ENCODE measurements at regions not wholly inside any gene's neighbourhood (a gene's known extent, or its start where the extent isn't known, plus 50 kb on each side); places are given as distances from the start of the nearest gene placed in this dataset.

DNA sequence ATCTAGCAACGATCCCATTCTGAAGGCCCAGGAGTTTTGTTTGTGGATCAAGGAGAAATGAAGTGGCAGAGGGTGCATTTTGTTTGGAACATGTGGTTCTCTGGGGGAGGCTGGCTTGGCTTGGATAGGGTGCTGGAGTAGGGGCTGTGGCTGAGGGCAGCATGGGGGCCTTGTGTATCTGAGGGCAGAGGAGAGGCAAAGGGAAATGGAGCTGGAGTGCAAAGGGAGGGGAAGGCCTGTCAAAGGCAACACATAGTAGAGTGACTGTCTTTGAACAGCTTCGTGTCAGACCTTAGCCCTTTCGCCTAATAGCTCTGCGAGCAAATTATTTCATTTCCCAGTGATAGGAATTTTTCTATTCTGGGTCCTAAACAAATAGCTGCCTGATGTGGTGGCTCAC lies 187.2 kb downstream of the KCNRG start:
- TF ChIP-seq, protein P1, sequence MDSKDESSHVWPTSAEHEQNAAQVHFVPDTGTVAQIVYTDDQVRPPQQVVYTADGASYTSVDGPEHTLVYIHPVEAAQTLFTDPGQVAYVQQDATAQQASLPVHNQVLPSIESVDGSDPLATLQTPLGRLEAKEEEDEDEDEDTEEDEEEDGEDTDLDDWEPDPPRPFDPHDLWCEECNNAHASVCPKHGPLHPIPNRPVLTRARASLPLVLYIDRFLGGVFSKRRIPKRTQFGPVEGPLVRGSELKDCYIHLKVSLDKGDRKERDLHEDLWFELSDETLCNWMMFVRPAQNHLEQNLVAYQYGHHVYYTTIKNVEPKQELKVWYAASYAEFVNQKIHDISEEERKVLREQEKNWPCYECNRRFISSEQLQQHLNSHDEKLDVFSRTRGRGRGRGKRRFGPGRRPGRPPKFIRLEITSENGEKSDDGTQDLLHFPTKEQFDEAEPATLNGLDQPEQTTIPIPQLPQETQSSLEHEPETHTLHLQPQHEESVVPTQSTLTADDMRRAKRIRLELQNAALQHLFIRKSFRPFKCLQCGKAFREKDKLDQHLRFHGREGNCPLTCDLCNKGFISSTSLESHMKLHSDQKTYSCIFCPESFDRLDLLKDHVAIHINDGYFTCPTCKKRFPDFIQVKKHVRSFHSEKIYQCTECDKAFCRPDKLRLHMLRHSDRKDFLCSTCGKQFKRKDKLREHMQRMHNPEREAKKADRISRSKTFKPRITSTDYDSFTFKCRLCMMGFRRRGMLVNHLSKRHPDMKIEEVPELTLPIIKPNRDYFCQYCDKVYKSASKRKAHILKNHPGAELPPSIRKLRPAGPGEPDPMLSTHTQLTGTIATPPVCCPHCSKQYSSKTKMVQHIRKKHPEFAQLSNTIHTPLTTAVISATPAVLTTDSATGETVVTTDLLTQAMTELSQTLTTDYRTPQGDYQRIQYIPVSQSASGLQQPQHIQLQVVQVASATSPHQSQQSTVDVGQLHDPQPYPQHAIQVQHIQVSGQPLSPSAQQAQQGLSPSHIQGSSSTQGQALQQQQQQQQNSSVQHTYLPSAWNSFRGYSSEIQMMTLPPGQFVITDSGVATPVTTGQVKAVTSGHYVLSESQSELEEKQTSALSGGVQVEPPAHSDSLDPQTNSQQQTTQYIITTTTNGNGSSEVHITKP (tag by site-specific recombination; IDR thresholded peaks at IDR 0.05): no peak
- TF ChIP-seq ZNF121 (tag by site-specific recombination; IDR thresholded peaks at IDR 0.05) (no peak), CTCF (tag by site-specific recombination; IDR thresholded peaks at IDR 0.05) (no peak), ZNF776 (tag by site-specific recombination; IDR thresholded peaks at IDR 0.05; ENCODE audit: borderline replicate concordance) (no peak), ATF2 (tag by site-specific recombination; IDR thresholded peaks at IDR 0.05; ENCODE audit: low read depth) (no peak), ZNF785 (tag by site-specific recombination; IDR thresholded peaks at IDR 0.05) (no peak), ZSCAN4 (tag by site-specific recombination; IDR thresholded peaks at IDR 0.05) (no peak), ZNF777 (tag by site-specific recombination; IDR thresholded peaks at IDR 0.05; ENCODE audit: borderline replicate concordance) (no peak), ZEB2 (tag by site-specific recombination; IDR thresholded peaks at IDR 0.05) (no peak)
- TF ChIP-seq, protein P2, sequence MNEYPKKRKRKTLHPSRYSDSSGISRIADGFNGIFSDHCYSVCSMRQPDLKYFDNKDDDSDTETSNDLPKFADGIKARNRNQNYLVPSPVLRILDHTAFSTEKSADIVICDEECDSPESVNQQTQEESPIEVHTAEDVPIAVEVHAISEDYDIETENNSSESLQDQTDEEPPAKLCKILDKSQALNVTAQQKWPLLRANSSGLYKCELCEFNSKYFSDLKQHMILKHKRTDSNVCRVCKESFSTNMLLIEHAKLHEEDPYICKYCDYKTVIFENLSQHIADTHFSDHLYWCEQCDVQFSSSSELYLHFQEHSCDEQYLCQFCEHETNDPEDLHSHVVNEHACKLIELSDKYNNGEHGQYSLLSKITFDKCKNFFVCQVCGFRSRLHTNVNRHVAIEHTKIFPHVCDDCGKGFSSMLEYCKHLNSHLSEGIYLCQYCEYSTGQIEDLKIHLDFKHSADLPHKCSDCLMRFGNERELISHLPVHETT (tag by site-specific recombination; IDR thresholded peaks at IDR 0.05): no peak

All from HEK293 (cell line).